ENCODE measurements at regions not wholly inside any gene's neighbourhood (a gene's known extent, or its start where the extent isn't known, plus 50 kb on each side); places are given as distances from the start of the nearest gene placed in this dataset.

- no peaks in the 10 kb centered on the region for H3K9me3 ChIP-seq (ENCODE audit: control insufficient read depth, insufficient read depth, low read depth, low read length)
- H3K4me1 ChIP-seq (ENCODE audit: control insufficient read depth, insufficient read depth, low read length) = no peaks in the 10 kb centered on the region
- H3K4me3 ChIP-seq (ENCODE audit: low read depth, low read length) = no peak overlapping the region
- H3K27ac ChIP-seq (ENCODE audit: extremely low read depth, low read depth, low read length) = no peak overlapping the region
- POLR2A ChIA-PET = no interaction called here
- H3K36me3 ChIP-seq (ENCODE audit: control insufficient read depth in 2 of 2, insufficient read depth in 1 of 2, low read length in 2 of 2) = no peaks in the 10 kb centered on the region
- CTCF ChIA-PET = no interaction called here
- TF ChIP-seq ZNF670 (tag by site-specific recombination; IDR thresholded peaks at IDR 0.05; ENCODE audit: low read depth) (no peak), ZSCAN4 (tag by site-specific recombination; IDR thresholded peaks at IDR 0.05) (no peak), ZNF324 (tag by site-specific recombination; IDR thresholded peaks at IDR 0.05) (no peak), ZBTB7A (tag by site-specific recombination; IDR thresholded peaks at IDR 0.05; ENCODE audit: low read depth) (no peak), HOXA7 (CRISPR knock-in tag; IDR thresholded peaks at IDR 0.05; ENCODE audit: borderline replicate concordance) (no peak), ZNF837 (tag by site-specific recombination; IDR thresholded peaks at IDR 0.05) (no peak), ZNF138 (tag by site-specific recombination; IDR thresholded peaks at IDR 0.05; ENCODE audit: borderline replicate concordance) (no peak), ZNF600 (tag by site-specific recombination; IDR thresholded peaks at IDR 0.05) (no peak), ZNF791 (tag by site-specific recombination; IDR thresholded peaks at IDR 0.05) (no peak), MEIS1 (CRISPR knock-in tag; IDR thresholded peaks at IDR 0.05; ENCODE audit: borderline replicate concordance) (no peak), SALL2 (tag by site-specific recombination; IDR thresholded peaks at IDR 0.05; ENCODE audit: borderline replicate concordance) (no peak), ZNF610 (tag by site-specific recombination; IDR thresholded peaks at IDR 0.05; ENCODE audit: borderline replicate concordance) (no peak), ZNF843 (tag by site-specific recombination; IDR thresholded peaks at IDR 0.05) (no peak)
Observed at GRCh38 chr2:14137643-14138042, 494.9 kb upstream of the LRATD1 start.

- H3K27ac ChIP-seq (ENCODE audit: extremely low read depth, low read depth, low read length) = no peak overlapping the region
- POLR2A ChIA-PET = no interaction called here
- H3K4me3 ChIP-seq (ENCODE audit: low read depth, low read length) = no peak overlapping the region
- H3K9me3 ChIP-seq (ENCODE audit: control insufficient read depth, insufficient read depth, low read depth, low read length) = no peaks in the 10 kb centered on the region
- no peaks in the 10 kb centered on the region for H3K36me3 ChIP-seq (ENCODE audit: control insufficient read depth in 2 of 2, insufficient read depth in 1 of 2, low read length in 2 of 2)
- H3K4me1 ChIP-seq (ENCODE audit: control insufficient read depth, insufficient read depth, low read length) = no peaks in the 10 kb centered on the region
- CTCF ChIA-PET = no interaction called here
- no peak for TF ChIP-seq ZNF785 (tag by site-specific recombination; IDR thresholded peaks at IDR 0.05)
- TF ChIP-seq REPIN1 (tag by site-specific recombination; IDR thresholded peaks at IDR 0.05; ENCODE audit: low read depth) = no peak
- TF ChIP-seq ZNF146 (tag by site-specific recombination; IDR thresholded peaks at IDR 0.05) = no peak
- TF ChIP-seq ZNF548 (tag by site-specific recombination; IDR thresholded peaks at IDR 0.05) = no peak
- no peak for TF ChIP-seq EGR2 (tag by site-specific recombination; IDR thresholded peaks at IDR 0.05; ENCODE audit: low read depth)
- no peak for TF ChIP-seq ZNF48 (tag by site-specific recombination; IDR thresholded peaks at IDR 0.05)
- TF ChIP-seq ZSCAN5A (tag by site-specific recombination; IDR thresholded peaks at IDR 0.05) = no peak
- TF ChIP-seq GFI1B (tag by site-specific recombination; IDR thresholded peaks at IDR 0.05) = no peak
- no peak for TF ChIP-seq ZNF692 (tag by site-specific recombination; IDR thresholded peaks at IDR 0.05)
- no peak for TF ChIP-seq ZNF184 (tag by site-specific recombination; IDR thresholded peaks at IDR 0.05)
- no peak for TF ChIP-seq ZNF585B (tag by site-specific recombination; IDR thresholded peaks at IDR 0.05)
- TF ChIP-seq KLF7 (tag by site-specific recombination; IDR thresholded peaks at IDR 0.05; ENCODE audit: borderline replicate concordance) = no peak
- TF ChIP-seq ZFP37 (tag by site-specific recombination; IDR thresholded peaks at IDR 0.05) = no peak
- TF ChIP-seq KLF8 (tag by site-specific recombination; IDR thresholded peaks at IDR 0.05) = no peak
- TF ChIP-seq ZNF747 (tag by site-specific recombination; IDR thresholded peaks at IDR 0.05) = no peak
- TF ChIP-seq ZNF239 (tag by site-specific recombination; IDR thresholded peaks at IDR 0.05) = no peak
- no peak for TF ChIP-seq ZNF791 (tag by site-specific recombination; IDR thresholded peaks at IDR 0.05)
- no peak for TF ChIP-seq WT1 (tag by site-specific recombination; IDR thresholded peaks at IDR 0.05)
- no peak for TF ChIP-seq ZBTB21 (tag by site-specific recombination; IDR thresholded peaks at IDR 0.05)
- TF ChIP-seq ZNF514 (tag by site-specific recombination; IDR thresholded peaks at IDR 0.05) = no peak
Observed at GRCh38 chr2:14140009-14140550, 492.4 kb upstream of the LRATD1 start.
